ENCODE measurements at regions not wholly inside any gene's neighbourhood (a gene's known extent, or its start where the extent isn't known, plus 50 kb on each side); places are given as distances from the start of the nearest gene placed in this dataset.

DNA sequence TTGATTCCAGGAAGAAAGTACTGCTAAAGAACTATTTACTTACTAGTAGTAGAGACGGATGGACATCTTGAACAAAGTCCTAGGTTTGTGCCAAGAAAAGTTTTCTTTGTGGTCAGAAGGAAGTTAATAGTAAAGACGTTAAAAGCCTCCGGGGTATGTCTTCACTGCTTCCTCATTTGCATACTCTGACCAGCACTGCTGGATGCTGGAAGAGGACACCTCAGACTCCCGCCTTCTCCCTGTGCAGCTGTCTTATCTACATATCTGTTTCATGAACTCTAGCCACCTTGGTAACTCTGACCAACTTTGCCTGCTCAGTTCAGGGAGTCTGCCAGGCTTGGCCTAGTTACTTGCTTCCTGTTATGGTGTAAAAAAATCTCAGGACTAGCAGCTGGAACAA, 1109.1 kb upstream of the MIR17HG start:
- H3K9me2 ChIP-seq (replicated peaks; ENCODE audit: insufficient read depth, low read length), result no peaks in the 10 kb centered on the region
- H3K79me2 ChIP-seq (ENCODE audit: insufficient read depth, low read length), result no peaks in the 10 kb centered on the region
- H3K4me3 ChIP-seq (ENCODE audit: insufficient read depth, low read length, poor library complexity, severe bottlenecking), result no peak overlapping the region
- no peaks in the 10 kb centered on the region for H3K36me3 ChIP-seq (ENCODE audit: low read length)
- H2AFZ ChIP-seq (ENCODE audit: low read depth, low read length, severe bottlenecking), result no peak overlapping the region
- H3F3A ChIP-seq (ENCODE audit: insufficient read depth), result no peaks in the 10 kb centered on the region
- H4K20me1 ChIP-seq (ENCODE audit: low read depth, low read length), result no peaks in the 10 kb centered on the region
- H3K9me3 ChIP-seq (ENCODE audit: insufficient read depth, low read length), result no peaks in the 10 kb centered on the region
- H3K27ac ChIP-seq (ENCODE audit: low read depth, low read length), result no peak overlapping the region
- H3K27me3 ChIP-seq (ENCODE audit: low read length), result no peaks in the 10 kb centered on the region
- TF ChIP-seq, protein P1, sequence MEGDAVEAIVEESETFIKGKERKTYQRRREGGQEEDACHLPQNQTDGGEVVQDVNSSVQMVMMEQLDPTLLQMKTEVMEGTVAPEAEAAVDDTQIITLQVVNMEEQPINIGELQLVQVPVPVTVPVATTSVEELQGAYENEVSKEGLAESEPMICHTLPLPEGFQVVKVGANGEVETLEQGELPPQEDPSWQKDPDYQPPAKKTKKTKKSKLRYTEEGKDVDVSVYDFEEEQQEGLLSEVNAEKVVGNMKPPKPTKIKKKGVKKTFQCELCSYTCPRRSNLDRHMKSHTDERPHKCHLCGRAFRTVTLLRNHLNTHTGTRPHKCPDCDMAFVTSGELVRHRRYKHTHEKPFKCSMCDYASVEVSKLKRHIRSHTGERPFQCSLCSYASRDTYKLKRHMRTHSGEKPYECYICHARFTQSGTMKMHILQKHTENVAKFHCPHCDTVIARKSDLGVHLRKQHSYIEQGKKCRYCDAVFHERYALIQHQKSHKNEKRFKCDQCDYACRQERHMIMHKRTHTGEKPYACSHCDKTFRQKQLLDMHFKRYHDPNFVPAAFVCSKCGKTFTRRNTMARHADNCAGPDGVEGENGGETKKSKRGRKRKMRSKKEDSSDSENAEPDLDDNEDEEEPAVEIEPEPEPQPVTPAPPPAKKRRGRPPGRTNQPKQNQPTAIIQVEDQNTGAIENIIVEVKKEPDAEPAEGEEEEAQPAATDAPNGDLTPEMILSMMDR (IDR thresholded peaks at IDR 0.05; ENCODE audit: insufficient read depth, low read length, poor library complexity, severe bottlenecking), result no peak
- TF ChIP-seq EZH2phosphoT487 (conservative IDR thresholded peaks at IDR 0.05; ENCODE audit: low read length), result no peak
- H3K9ac ChIP-seq (ENCODE audit: low read length), result no peak overlapping the region
- no peak overlapping the region for H3K4me2 ChIP-seq (ENCODE audit: low read depth, low read length, poor library complexity, severe bottlenecking)

DNA sequence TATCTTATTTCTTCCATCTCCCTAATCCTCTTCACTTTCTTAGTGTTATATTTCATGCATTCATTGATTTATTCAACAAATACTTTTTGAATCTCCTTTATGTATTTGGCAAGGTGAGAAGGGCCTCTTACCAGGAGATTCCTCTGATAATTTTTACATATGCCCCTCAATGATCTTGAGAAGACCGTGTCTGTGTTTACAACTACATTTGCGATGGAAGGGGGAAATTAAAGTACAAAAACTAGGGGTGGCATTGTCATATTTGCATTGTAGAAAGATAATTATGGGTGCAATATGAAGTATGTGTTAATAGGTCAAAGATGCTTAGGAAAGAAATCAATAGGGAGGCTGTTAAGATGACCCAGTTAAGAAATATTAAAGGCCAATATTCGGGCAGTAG, 1108.4 kb upstream of the MIR17HG start:
- H3K27me3 ChIP-seq (ENCODE audit: low read length), result no peaks in the 10 kb centered on the region
- no peaks in the 10 kb centered on the region for H3K9me3 ChIP-seq (ENCODE audit: insufficient read depth, low read length)
- H4K20me1 ChIP-seq (ENCODE audit: low read depth, low read length), result no peaks in the 10 kb centered on the region
- H3K9ac ChIP-seq (ENCODE audit: low read length), result no peak overlapping the region
- H3K4me2 ChIP-seq (ENCODE audit: low read depth, low read length, poor library complexity, severe bottlenecking), result no peak overlapping the region
- no peak overlapping the region for H3K4me3 ChIP-seq (ENCODE audit: insufficient read depth, low read length, poor library complexity, severe bottlenecking)
- no peaks in the 10 kb centered on the region for H3K36me3 ChIP-seq (ENCODE audit: low read length)
- no peak overlapping the region for H2AFZ ChIP-seq (ENCODE audit: low read depth, low read length, severe bottlenecking)
- no peak overlapping the region for H3K27ac ChIP-seq (ENCODE audit: low read depth, low read length)
- no peaks in the 10 kb centered on the region for H3F3A ChIP-seq (ENCODE audit: insufficient read depth)
- no peaks in the 10 kb centered on the region for H3K79me2 ChIP-seq (ENCODE audit: insufficient read depth, low read length)
- H3K9me2 ChIP-seq (replicated peaks; ENCODE audit: insufficient read depth, low read length), result no peaks in the 10 kb centered on the region
- TF ChIP-seq EZH2phosphoT487 (conservative IDR thresholded peaks at IDR 0.05; ENCODE audit: low read length), result no peak
- TF ChIP-seq, protein P1 (IDR thresholded peaks at IDR 0.05; ENCODE audit: insufficient read depth, low read length, poor library complexity, severe bottlenecking), result no peak

DNA sequence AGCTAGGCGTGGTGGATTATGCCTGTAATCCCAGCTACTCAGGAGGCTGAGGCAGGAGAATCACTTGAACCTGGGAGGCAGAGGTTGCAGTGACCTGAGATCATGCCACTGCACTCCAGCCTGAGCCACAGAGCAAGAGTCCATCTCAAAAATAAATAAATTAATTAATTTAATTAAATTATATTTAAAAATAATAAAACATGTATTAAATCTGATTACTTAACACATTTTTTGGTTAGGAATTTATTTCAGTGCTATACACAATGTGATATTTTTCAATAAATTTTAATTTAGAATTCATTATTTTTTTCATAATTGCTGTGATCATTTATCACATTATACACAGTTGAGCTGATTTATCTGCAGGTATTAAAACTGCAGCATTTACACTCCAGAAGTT, 1101.5 kb upstream of the MIR17HG start:
- no peak overlapping the region for H3K4me2 ChIP-seq (ENCODE audit: low read depth, low read length, poor library complexity, severe bottlenecking)
- TF ChIP-seq, protein P1 (IDR thresholded peaks at IDR 0.05; ENCODE audit: insufficient read depth, low read length, poor library complexity, severe bottlenecking), result no peak
- no peak for TF ChIP-seq EZH2phosphoT487 (conservative IDR thresholded peaks at IDR 0.05; ENCODE audit: low read length)
- no peak overlapping the region for H3K27ac ChIP-seq (ENCODE audit: low read depth, low read length)
- no peaks in the 10 kb centered on the region for H3K9me3 ChIP-seq (ENCODE audit: insufficient read depth, low read length)
- no peaks in the 10 kb centered on the region for H3F3A ChIP-seq (ENCODE audit: insufficient read depth)
- no peaks in the 10 kb centered on the region for H3K79me2 ChIP-seq (ENCODE audit: insufficient read depth, low read length)
- no peaks in the 10 kb centered on the region for H4K20me1 ChIP-seq (ENCODE audit: low read depth, low read length)
- no peaks in the 10 kb centered on the region for H3K27me3 ChIP-seq (ENCODE audit: low read length)
- no peaks in the 10 kb centered on the region for H3K36me3 ChIP-seq (ENCODE audit: low read length)
- H3K9me2 ChIP-seq (replicated peaks; ENCODE audit: insufficient read depth, low read length), result no peaks in the 10 kb centered on the region
- H2AFZ ChIP-seq (ENCODE audit: low read depth, low read length, severe bottlenecking), result no peak overlapping the region
- no peak overlapping the region for H3K9ac ChIP-seq (ENCODE audit: low read length)
- no peak overlapping the region for H3K4me3 ChIP-seq (ENCODE audit: insufficient read depth, low read length, poor library complexity, severe bottlenecking)
